DMS53 treated with DMSO at 0.1 percent for 48 hours (cell line): ENCODE measurements at regions not wholly inside any gene's neighbourhood (a gene's known extent, or its start where the extent isn't known, plus 50 kb on each side); places are given as distances from the start of the nearest gene placed in this dataset.

ENCODE experiments used
- DNase-seq: peaks from one replicate; lab custom pipeline; 2025; ENCODE audit not compliant: unreplicated experiment; lab: John Stamatoyannopoulos, UW

DNA sequence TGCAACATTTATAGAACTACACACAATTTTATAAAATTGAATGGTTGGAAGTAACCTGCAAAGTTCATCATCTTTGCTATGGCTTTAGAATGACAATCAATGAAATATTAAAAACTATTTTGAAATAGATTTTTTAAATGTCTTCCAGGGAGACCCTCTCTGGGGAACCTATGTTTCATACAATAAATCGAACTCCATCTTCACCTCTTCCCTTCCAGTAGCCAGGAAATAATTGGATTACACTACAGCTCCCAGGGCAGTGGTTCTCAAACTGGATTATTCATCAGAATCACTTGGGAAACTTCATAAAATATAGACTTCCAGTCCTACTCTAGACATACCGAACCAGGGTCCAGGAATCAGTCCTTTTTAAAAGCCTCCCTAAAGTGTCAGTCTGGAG, 328.4 kb downstream of the DUSP6 start:
- no peak for DNase-seq

DNA sequence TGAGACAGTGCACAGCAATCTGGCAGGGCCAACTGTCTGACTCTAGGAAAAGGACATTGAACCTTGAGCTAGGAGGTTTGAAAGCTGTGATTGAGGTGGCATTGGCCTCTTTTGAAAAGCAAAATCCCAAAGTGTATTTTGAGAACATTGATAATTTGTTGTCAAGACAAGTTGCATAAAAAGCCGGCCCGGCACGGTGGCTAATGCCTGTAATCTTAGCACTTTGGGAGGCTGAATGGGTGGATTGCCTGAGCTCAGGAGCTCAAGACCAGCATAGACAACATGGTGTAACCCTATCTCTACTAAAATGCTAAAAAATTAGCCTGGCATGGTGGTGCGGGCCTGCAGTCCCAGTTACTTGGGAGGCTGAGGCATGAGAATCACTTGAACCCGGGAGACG, 331.6 kb downstream of the DUSP6 start:
- DNase-seq = no peak

DNA sequence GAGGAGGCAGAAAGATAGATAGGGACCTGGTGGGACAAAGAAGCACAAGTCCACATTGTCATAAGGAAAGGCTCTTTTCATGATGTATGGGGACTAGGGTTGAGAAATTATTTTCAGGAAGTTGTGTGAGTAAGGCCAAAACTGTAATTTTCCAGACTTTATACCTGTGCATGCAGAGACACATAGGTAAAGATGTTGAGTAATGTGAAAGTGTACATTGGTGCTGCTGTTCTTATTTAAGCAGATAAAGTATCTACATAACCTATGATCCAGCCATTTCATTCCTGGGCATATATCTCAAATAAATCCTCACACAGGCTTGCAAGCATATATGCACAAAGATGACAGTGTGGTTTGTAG, 332.2 kb downstream of the DUSP6 start:
- no peak for DNase-seq

DNA sequence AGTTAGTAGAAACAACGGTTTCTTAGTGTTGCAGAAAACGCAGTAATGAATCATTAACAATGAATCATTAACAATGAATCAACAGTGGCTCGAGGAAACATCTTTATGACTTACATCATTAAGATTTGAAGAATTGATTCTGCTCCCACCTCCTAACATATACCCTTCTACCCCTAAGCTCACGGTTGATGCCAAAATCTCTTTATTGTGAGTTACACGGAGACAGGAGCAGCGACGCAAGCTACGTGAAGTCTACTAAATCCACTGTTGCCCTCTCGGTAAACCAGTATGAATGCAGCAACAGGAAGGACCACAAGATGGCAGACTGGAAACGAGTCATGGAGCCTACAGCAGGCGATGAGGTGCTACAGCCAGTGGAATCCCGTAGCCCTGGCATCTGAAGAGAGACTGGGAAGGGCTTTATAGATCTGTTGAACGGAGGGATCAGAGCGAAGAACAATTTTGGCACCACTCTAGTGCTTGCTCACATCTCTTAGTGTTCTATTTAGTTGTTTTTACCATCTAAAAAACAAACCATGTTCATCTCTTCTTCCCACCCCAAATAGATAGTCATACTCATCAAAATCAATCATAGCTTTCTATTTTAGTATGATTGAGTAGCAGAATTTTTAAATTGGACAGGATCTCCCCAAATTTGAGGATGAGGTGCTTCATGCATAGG, 332.7 kb downstream of the DUSP6 start:
- peak; percentile 73 for DNase-seq

DNA sequence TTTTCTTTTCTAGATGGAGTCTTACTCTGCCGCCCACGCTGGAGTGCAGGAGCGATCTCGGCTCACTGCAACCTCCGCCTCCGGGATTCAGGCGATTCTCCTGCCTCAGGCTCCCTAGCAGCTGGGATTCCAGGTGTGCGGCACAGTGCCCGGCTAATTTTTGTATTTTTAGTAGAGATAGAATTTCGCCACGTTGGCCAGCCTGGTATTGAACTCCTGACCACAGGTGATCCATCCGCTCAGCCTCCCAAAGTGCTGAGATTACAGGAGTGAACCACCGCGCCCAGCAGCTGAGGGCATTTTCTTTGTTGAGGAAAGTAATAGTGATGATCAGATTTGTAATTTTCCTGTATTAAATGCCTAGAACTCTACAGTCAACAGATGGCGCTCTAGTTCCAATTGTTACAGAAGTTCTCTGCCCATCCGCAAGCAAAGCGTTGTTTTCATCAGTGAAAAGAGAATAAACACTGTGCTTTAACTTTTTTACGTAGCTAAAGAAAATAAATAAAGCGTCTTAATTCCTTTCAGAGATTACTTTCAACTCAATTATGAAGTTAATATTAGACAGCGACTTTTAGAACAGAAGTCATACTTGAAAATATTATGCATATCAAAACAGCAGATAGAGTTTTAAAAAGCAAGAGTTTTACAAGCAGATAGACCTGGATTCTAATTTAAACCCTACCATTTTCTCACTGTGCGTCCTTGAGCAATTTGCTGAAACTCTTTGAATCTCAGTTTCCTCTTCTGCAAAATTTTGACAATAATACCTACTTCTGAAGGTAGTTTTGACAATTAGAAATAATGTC, 335.1 kb downstream of the DUSP6 start:
- peak; percentile 84 for DNase-seq

DNA sequence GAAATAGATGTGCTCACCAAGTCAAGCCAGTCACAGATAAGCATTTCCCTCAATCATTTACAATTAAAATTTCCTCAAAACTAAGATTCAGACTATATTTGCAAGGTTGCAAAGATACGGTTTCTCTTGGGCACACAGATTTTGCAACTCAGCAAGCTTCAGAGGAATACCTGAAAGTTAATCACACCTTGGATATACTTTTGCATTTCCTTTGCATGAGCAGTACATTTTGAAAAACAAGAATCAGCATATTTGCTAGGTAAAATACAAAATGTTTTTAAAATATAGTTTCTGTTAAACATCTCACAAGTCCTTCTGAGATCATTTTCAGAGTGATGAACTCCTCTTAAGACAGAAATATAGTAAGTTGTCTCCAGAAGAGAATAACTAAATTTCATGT, 336.9 kb downstream of the DUSP6 start:
- DNase-seq = no peak

DNA sequence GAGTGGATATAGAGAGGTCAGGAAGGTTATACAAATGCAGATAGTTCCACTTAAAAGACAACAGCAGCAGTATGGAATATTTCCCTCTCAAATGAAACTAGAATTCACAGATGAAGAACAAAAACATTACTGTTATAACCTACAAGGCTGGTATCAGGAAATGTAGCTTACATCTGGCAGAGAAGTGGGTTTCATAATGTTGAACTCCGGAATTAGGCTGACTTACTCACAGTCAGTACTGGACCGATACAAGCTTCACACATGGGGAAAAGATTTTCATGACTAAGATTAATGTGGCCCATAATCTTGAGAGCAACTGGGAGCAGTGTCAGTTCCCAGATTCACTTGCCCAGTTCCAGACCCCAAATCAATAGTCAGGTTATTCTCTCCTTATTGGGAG, 353.9 kb downstream of the DUSP6 start:
- DNase-seq = no peak

DNA sequence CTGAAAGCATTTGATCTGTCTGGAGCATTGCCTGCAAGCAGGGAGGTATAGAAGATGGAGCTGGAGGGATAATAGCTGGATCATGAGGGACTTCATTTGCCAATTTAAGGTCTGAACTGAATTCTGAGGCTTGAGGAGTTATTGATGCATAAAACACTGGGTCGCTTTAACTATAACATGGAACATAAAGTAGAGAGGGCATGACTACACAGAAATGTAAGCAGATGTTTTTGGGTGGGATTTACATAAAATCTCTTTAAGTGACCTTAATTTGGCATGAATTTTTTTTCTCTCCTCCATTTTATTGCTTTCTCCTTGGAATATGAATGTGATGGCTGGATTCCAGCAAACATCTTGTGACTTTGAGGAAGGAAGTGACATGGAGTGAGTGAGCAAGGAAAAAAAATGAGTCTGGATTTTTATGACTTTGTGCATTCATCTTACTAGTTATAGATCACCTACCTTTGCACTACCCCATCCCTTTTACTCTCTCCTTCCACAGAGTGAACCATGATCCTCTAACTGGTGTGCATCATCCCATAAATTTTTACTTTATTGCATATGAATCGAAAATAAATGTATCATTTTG, 356.0 kb downstream of the DUSP6 start:
- no peak for DNase-seq

DNA sequence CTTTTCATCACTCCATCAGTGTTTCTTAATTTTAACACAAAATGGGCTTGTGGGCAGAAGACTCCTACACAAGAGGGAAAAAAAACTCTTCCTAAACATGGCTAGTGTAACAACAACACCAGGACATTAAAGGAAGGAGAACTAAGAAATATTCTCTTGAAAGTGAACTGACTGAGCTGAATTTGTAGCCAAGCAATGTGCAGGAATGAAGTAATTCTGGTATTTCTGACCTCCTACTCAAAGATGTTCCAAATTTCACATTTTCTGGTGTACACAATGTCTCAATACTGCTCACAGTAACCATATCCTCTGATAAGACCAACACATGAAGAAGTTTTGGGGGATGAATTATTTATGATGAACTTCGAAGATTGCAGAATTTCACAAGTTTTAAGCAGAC, 357.3 kb downstream of the DUSP6 start:
- DNase-seq = no peak

DNA sequence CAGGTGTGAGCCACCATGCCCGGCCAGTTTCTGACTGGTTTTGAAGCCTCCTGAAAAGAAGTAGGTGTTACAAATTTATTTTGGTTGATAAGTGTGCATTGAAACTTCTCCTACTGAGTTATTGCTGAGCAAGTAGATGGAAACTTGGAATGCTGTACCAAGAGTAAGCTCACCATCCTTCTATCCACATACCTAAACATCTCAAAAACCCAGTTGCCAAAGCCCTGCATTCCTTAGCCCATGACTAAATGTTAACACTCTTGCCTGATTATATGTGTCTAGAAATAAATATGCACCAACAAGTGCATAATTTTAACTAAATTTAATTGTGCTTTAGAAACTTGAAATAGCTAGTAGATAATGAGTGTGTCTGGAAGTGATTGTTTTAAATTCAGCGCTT, 357.8 kb downstream of the DUSP6 start:
- no peak for DNase-seq

DNA sequence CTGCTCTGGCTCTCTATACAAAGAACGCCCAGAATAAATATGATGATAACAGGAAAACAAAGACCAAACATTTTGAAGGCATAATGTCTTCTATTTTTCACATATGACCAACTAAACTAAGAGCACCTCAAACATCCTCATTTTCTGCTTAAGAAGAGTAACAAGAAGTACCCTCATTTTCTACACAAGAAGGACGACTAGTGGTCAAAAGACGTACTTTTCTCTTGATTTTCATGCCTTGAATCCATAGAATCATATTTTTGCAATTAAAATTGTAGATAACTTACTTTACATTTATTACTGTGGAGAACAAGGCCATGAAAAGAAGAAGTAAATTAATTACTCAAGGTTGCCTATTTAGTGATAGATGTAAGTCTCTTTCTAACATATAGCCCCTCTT, 358.6 kb downstream of the DUSP6 start:
- DNase-seq = peak; percentile 70

DNA sequence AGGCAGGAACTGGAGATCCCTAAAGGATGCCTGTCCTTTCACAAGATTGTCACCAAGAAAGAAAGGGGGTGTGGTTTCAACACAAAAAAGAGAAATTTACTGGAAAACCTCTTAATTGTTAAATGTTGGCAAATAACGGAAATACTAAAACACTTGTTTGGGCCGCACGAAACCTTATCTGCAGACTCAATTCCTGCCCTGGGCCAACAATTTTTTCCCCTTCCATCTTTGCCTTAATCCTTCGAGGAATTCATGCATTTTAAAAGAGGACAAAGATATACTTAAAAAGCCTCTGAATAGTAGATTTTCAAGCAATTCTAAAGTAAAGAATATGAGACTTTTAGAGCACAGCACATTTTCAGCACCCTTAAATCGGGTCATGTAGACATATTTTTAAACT, 366.2 kb downstream of the DUSP6 start:
- no peak for DNase-seq

DNA sequence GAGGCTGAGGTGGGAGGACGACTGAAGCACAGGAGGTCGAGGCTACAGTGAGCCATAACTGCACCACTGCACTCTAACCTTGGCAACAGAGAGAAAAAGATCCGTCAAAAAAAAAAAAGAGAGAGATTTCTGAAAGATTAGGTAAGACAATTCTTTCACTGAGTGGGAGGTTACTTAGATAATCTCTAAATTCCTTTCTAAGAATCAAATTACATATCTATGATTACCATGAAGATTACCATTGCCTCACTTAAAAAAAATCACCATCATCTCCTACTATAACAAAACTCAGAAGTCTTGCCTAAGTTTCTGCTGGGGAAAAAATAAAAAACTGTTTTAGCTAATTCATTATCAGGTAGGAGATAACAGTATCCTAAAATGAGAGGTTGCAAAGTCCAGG, 366.7 kb downstream of the DUSP6 start:
- DNase-seq = no peak

DNA sequence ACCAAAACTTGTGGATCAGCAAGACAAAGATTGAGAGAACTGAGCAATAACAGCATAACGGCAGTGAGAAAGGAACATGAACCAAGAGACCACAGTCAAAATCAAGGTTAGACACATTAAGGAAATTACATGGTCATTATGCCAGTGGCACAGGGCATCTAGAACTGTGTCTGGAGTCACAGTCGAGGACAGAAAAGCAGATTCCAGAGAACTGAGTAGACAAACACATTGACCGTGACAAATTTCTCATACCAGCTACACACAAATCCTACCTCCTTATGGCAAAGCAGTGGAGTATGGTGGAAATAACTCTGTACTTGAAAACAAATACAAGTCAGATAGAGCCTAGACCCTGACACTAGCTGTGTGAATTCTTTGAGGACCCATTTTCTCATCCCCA, 367.3 kb downstream of the DUSP6 start:
- no peak for DNase-seq

DNA sequence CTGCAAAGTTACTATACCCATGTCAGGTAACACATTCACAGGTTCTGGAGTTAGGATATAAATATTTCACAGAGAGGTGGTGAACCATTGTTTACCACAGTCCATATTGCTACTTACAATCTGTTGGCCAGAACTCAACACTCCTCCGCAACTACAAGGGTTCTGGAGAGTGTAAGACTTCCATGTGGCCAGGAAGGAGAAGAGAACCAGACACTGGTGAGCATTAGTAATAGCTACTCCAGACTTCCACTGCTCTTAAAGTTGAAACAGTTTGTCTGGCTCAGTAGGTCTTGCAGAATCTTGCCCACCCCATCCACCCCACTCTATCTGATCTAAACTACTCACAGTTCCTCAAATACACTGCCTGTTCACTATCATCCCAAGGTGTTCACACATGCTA, 369.6 kb downstream of the DUSP6 start:
- DNase-seq = no peak

DNA sequence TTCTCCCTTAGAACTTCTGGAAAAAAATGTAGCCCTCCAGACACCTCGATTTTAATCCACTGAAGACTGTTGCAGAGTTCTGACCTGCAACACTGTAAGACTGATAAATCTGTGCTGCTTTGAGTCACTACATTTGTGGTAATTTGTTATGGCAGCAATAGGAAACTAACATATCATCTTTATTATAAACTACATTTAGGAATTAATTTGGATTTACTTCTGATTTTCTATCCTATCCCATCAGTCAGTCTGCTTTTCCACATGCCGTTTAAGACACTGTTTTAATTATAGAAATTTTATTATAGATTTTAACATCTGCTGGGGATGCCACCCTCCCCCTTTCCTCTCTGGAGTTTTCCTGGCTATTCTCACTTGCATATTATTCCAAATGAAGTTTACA, 375.2 kb downstream of the DUSP6 start:
- DNase-seq = no peak

DNA sequence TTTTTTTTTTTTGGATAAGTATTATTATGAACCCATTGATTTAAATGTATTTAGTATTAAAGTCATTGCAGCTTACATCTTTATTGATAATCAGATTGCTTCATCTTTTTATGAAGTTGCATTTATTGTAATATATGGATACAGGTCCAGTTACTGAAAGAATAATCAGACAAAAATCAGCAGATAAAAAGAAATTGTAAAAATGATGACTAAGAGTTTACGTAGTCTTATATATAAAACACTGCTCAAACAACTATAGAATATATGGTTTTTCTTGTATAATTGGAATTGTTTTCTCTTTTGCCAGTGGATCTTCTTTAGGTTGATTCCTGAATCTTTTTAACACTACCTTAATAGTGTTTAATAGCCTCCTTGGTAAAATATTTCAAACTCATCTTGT, 378.3 kb downstream of the DUSP6 start:
- DNase-seq = no peak

DNA sequence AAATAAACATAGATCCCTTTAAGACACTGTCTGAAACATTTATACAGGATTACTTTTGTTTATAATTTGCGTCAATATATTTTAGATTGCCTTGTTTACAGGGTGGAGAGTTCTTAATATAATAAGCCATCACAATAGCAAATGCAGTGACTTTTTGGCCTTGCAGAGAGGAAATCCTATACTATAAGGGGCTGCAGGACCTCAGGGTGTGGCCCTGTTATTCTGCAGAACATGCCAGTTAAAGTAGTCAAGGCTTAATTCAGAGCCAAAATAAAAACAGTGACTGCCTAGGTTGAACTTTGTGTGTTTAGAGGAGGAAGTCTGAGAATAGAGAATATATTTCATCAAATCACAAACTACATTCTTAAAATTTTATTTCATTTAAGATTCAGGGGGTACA, 381.6 kb downstream of the DUSP6 start:
- DNase-seq = no peak

DNA sequence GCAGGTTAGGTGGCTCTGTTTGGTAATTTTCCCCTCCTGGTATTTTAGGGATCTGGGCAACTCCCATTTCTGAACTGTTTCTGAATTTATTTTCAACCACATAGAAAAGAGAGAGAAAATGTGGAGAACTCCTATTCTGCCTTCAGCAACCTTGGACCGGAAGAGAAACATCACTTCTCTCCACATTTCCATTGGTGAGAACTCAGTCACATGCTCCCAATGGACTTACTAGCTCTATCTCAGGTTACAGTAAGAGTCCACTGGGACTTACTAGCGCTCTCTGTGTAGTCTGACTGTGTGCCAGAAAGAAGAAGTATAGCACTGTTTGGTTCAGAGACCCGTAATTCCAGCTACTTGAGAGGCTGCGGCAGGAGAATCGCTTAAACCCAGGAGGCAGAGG, 383.2 kb downstream of the DUSP6 start:
- no peak for DNase-seq

DNA sequence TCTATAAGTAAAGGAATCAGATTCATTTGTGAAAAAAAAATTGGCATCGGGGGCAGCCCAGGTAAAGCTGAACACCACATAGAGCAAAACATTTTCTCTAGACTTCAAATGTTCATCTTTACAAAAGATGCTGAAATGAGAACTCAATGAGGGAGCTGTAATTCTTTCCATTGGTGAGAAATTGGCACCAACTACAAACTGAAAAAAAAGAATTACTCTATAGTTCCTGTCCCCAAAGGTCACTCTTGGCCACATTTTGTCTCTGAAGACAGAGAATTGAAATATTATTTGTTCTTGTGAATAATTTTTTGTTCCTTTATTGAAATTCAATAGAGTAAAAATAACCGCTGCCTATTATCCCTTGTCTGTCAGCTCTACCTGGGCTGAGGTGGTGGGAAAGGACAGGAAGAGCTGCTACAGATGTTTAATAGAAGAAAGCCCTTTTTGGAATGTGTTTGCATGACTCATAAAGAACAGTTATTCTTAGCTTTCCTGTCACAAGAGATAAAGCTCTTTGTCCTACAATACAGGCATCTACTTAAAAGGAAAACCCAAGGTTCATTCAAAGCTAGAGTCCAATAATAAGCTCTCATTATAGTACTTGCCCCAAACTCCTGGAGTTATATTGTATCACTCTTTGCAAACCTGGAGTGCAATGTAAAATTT, 380.1 kb upstream of the KITLG start:
- DNase-seq = peak; percentile 35

DNA sequence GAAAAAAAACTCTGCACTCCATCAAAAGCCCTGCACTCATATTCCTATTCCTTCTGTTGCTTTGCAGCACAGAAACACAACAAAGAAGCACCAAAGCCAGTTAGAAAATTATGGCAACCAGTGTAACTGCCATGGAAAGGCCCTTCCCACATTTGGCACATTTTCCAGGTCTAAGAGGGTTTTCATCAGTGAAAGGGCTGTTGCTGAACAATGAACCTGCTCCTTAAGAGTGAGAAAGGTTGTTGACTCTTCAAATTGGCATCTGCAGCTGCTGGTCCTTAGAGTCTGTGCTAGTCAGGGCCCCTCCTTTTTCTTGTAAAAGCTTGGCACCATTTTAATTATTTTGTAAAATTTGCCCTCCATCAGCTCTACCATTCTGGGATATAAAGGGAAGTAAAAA, 378.7 kb upstream of the KITLG start:
- DNase-seq = peak; percentile 60

DNA sequence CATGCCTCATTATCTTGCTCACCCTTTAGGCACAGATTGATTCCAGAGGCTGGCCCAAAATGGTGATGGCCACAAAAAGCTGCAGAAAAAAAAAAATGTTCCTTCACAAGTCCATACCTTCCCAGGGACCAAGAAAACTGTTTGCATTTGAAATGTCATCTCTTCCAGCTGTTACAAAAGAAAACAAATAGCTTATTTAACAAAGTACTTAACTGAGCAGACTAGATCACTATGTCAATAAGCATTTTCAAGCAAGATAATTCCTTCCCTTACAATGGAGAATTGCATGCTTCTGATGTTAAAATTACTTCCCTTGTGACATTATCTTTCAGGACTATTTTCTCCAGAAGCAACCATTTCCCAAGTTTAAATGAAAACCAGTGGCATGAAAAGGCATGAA, 377.9 kb upstream of the KITLG start:
- peak; percentile 87 for DNase-seq
